ENCODE measurements at regions not wholly inside any gene's neighbourhood (a gene's known extent, or its start where the extent isn't known, plus 50 kb on each side); places are given as distances from the start of the nearest gene placed in this dataset.

DNA sequence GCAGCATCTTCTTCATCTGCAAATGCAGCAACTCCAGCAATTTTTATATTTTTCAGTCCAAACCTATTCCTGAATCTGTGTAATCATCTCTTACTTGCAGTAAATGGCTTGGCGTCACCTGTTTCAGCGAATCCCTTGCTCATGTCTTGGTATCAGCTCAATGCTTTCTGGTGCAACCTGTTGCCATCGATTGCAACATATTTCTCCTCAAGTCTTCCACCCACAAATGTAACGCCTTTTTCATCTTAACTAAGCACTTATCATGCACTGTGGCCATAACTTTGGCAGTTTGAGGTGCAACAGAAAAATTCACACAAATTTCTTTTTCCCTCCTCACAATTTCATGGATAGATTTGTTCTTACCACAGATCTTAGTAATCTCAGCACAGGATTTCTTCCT is 168.3 kb downstream of the HERPUD2 start:
- no peak for TF ChIP-seq CTCF (IDR thresholded peaks at IDR 0.05; ENCODE audit: insufficient read depth, low read depth, low read length, missing control alignments)
- H3K4me3 ChIP-seq (ENCODE audit: low read length): no peak overlapping the region
- no peak for DNase-seq (ENCODE audit: low read depth)

GRCh38 chr7:35524112-35524804 is 170.7 kb downstream of the HERPUD2 start:
- DNase-seq (ENCODE audit: low read depth): peak; percentile 83
- no peak for TF ChIP-seq CTCF (IDR thresholded peaks at IDR 0.05; ENCODE audit: insufficient read depth, low read depth, low read length, missing control alignments)
- H3K4me3 ChIP-seq (ENCODE audit: low read length): no peak overlapping the region

- no peak for DNase-seq (ENCODE audit: low read depth)
- no peak for TF ChIP-seq CTCF (IDR thresholded peaks at IDR 0.05; ENCODE audit: insufficient read depth, low read depth, low read length, missing control alignments)
- H3K4me3 ChIP-seq (ENCODE audit: low read length): no peak overlapping the region
Measured at GRCh38 chr7:35523292-35523691, 171.6 kb downstream of the HERPUD2 start.

GRCh38 chr7:35522697-35523096 is 172.2 kb downstream of the HERPUD2 start:
- no peak for DNase-seq (ENCODE audit: low read depth)
- H3K4me3 ChIP-seq (ENCODE audit: low read length): no peak overlapping the region
- TF ChIP-seq CTCF (IDR thresholded peaks at IDR 0.05; ENCODE audit: insufficient read depth, low read depth, low read length, missing control alignments): no peak

DNA sequence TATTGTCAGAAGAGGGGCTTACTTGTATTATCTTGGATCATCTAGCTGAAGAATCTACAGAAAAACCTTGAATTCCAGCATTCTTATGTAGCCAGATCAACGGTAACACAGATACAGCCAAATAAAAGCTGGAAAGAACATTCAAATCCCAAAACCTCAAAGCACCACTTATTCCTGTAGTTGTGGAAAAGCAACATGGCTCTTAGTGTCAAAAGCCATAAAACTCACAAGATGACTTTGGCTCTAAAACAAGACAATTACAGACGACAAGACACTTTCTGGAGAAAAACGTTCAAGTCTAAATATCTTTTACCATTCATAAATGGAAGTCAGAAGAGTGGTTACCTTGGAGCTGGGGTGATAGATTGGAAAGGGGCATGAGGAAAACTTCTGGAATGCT is 173.0 kb downstream of the HERPUD2 start:
- no peak for DNase-seq (ENCODE audit: low read depth)
- H3K4me3 ChIP-seq (ENCODE audit: low read length): no peak overlapping the region
- TF ChIP-seq CTCF (IDR thresholded peaks at IDR 0.05; ENCODE audit: insufficient read depth, low read depth, low read length, missing control alignments): no peak

GRCh38 chr7:35520810-35521625 is 173.9 kb downstream of the HERPUD2 start:
- no peak overlapping the region for H3K4me3 ChIP-seq (ENCODE audit: low read length)
- TF ChIP-seq CTCF (IDR thresholded peaks at IDR 0.05; ENCODE audit: insufficient read depth, low read depth, low read length, missing control alignments): no peak
- DNase-seq (ENCODE audit: low read depth): no peak

All from epithelial cell of esophagus (primary cell).